NCI-H146 treated with DMSO at 0.1 percent for 48 hours (cell line): ENCODE measurements at regions not wholly inside any gene's neighbourhood (a gene's known extent, or its start where the extent isn't known, plus 50 kb on each side); places are given as distances from the start of the nearest gene placed in this dataset.
A peak's percentile ranks its signal among the peaks of the same experiment; 100 is the strongest.
"Not testable (repeated sequence)": the region's sequence is repeated elsewhere in the genome, so short reads cannot be mapped to it uniquely, and the experiment has no call there.

Experiments
- DNase-seq: peaks from one replicate; lab custom pipeline; 2025; ENCODE audit not compliant: unreplicated experiment; lab: John Stamatoyannopoulos, UW

DNA sequence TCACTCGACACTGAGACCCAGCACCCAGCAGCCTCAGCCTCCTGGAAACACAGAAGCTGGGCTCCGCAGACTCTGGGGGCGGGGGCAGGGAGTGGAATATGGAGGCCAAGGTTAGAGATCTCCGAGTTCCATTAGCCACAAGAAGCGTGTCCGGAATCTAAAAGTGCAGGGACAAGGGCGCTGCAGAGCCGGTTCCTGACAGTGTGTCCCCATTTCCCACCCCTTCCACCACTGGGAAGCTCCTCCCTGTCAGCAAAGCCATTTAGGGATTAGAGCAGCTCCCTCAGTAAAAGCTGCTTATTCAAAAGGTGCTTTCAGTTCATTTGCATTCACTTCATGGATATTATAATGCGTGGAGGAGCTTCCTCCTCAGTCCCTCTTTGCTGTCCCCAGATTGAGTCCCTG is 74.1 kb upstream of the HSPA9 start:
- DNase-seq, result no peak

DNA sequence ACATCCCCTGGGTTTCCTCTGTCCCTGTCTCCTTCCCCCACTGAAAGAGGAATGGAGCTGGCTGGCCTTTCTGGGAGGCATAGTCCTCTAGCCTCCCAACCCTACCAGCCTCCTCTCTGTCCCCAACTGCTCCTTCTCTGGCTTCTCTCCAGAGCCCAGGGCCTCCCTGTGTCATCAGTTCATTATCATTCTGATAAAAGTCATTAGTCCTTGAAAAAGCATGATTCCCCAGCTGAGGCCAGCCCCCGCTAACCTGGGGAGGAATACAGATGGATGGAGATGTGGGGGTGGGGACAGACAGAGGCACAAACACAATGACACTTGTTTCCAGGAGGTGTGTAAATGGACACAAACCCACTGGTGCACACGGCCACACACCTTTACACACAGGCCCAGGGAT is 73.6 kb upstream of the HSPA9 start:
- DNase-seq, result no peak

DNA sequence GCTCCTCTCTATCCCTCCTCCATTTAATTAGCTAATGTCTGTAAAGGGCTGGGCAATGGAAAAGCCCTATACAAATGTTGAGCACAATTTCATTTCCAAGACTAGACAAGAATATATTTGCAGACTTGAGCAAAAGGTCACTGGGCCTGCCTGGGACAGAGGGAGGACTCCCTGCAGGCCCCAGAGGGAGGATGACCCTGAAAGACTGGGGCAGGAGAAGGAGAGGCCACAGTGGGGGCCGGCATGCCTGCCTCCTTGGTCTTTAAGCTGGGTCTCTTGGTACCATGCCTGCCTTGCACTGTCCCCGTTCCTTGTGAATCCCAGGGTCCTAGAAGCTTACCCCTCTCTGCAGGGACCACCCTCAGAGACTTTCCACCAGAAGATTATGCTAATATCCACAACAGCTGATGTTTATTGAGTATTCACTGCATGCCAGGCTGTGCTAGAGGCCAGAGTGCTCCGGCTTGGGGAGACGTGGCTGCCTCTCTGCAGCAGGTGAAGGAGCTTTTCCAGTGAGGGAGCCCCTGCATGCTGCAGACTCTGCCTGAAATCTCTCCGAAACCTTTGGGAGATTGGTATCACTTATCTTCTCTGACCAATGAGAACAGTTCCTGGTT is 72.7 kb upstream of the HSPA9 start:
- no peak for DNase-seq

DNA sequence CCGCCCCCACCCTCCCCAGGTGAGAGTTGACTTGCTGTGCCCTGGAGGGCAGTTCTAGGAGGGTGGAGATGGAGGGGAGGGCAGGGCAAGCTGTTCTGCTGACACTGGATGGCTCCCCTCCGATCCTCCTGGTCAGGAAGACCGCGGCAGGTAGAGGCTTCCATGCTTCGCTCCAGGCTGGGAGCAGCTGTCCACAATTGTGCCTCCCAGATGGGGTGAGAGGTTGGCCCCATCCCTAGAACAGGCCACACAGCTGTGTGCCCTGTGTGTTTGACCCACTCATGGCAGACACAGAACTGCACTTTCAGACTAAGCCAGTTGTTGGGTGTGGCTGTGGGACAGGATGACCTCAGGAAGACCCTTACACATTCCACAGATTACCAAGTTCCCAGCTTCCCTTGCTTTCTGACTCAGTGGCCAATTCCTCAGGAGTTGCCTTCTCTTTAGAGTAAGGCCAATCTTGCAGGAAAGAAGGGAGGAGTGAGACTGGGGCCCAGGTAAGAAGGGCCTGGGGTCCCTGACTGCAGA is 72.1 kb upstream of the HSPA9 start:
- no peak for DNase-seq

DNA sequence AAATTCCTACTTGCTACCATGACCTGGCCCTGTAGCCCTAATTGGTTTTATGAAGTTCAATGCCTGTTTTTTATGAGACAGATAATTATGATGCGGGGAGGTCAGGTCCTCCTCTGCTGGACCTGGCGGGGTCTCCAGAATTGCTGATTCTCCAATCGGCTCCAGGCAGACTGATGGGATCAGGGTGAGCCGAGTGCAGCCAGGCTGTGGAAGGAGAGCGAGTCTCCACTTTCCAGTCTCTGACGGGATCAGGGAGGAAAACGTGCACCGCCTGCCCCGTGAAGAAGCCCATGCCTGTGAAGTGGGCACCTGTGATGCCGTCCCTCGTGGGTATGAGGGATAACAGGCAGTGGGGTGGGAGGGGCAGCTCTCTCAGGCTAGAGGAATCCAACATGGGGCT is 71.5 kb upstream of the HSPA9 start:
- DNase-seq, result no peak

DNA sequence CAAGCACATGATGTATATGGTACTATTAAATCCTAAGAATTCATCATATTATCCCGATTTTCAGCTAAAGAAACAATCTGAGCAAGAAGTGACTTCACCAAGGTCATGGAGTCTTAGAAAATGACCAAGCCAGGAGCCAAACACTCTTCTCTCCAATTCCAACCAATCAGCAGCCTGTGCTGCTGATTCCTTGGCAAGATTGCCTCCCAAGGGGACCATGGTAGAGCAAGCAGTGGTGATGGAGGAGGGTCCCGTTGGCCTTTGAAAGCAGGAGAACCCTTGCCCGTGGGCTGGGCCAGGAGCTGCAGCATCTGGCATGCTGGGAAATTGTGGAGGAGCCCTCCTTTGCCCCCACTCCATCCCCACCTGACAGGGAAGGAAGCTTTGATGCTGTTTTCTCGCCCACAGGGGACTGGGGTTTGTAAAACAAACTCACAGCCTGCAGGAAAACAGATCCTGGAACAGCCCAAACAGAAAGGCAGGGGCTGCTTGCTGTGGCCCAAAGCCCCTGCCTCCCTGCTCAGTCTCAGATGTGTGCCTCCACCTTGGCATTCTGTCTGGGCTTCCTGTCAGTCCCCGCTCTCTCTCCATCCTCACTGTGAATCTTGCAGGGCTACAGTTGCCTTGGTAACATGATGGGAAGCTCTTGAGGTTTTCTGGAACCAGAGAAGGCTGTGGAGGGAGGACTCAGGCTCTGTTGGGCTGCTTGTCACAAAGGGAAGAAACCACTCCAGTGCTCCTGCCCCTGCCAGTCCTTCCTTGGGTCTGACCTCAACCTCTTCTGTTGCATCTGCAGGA is 70.8 kb upstream of the HSPA9 start:
- no peak for DNase-seq

DNA sequence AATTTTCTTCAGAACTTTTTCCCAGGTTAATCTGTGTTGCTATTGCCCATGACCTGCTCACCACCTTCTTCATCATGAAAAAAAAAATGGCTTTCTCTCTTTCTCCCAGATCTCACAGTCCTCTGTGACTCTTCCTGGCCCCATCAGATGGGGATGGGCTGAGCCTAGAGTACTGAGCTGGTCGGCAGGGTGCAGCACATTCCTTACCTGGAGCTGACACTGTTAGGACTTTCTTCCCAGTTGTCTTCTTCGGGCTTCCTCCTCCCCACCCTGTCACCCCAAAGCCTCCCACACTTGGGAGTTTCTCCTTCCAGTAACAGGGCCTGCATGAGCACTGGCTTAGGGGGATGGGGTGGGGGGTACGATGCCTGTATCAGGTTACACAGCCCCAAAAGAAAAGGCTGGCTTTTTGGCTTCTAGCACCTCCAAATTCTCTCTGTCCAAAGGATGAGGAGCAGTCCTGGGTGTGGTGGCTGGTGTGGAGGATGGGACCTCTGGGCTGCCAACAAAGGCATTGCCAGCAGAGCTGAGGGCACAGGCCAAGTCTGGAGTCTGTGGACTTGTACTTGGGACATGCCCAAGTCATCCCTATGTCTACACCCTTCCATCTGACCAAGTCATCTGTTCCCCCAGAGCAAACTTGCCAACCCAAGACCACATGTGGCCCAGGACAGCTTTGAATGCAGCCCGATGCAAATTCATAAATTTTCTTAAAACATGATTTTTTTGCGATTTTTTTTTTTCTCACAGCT is 68.0 kb upstream of the HSPA9 start:
- DNase-seq, result no peak

DNA sequence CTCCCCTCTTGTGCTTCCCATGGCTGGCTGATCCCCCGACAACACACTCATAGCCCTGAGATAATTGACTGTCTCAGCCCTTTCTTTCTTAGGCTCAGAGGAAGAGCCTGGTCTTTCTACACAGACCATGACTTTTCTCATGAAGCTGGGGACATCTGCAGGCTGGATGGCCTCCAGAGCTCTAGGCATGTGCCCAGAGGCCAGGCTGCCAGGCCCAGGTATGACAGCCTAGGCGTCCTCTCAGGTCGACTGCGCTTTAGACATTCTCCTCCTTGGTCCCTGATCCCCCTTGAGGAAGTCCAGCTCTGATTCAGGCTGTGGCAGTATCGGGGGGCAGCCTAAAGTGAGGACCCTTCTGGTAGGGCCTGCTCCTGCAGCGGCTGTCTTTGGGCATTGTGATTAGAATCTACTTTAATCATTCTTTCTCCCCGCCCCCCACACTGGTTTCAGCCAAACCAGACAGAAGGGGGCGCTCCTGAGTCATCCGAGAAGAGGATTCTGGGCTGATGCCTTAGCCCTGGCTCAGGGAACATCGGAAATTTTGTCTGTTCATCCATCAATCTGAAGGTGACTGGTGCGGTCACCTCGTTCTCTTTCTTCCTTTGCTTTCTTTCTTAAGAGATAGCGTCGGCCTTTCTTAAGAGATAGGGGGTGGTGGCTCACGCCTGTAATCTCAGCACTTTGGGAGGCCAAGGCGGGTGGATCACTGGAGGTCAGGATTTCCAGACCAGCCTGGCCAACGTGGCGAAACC is 66.5 kb upstream of the HSPA9 start:
- DNase-seq, result no peak

DNA sequence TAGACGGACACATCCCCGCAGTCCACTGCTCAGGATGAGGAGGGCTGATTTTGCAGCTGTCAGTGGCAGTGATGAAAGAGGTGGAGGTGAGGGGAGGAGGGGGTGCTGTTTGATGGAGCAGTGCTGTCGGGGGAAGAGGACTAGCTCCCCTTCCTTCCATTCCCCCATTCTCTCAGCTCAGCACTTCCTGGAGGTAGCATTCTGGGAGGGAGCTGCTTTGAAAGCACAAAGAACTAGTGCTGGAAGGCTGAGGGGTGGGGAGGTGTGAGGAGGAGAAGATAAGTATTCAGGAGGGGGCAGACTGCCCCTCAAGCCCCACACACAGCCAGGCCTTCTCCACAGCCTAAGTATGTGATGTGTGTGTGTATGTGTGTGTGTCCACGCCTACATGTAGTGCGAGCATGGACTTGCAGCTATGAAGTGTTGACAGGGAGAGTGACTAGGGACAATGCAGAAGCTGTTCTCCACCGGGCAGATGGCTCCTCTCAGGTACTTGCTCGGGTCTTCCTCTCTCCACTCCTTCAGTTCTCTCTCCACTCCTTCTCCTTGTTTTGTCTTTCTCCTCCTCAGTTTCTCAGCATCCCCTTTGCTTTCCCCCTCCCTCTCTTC is 65.5 kb upstream of the HSPA9 start:
- no peak for DNase-seq

DNA sequence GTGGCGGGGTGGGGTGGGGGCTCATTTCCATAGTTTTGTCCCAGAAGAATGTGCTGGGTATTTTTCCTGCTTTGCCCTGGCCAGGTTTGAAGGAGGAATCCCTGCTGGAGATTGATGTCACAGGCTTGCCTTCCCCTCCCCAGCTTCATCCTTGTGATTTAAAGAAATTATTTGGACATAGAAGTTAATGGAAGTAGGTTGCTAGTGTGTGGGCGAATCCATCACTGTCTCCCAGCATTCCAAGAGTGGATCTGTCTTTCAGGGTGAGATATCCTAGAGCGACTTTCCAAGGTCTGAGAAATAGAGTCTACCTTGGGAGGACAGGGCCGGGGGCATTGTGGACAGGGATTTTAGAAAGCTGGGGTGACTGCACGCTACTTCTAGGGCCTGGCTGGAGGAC is 64.9 kb upstream of the HSPA9 start:
- no peak for DNase-seq

DNA sequence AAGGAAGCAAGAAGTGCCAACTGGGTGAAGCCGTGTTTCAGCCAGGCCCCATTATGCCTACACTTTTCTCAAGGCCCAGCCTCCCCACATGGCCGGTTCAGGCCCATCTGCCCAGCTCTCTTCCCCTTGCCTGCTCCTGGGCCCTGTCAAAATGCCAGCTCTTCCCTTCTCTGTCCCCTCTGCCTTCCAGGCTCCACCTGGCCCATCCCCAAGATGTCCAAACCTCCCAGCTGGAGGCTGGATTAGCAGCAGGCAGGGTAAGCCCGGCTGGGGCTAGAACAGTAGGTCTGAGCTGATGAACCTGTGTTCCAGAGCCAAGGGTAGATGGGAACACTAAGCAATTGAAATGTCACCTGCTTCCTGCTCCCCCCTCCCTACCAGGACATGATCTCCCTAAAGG is 64.1 kb upstream of the HSPA9 start:
- no peak for DNase-seq

DNA sequence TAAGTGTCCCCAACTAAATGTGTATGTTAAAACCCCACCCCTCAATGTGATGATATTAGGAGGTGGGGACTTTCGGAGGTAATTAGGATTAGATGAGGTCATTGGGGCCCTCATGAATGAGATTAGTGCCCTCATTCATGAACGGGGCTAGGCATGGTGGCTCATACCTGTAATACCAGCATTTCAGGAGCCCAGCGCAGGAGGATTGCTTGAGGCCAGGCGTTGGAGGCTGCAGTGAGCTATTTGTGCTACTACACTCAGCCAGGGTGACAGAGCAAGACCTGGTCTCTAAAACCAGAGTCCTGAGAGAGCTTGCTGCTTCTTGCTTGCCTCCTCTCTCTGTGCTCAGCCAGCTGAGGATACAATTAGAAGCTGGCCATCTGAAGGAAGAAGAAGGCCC is 62.1 kb upstream of the HSPA9 start:
- DNase-seq, result no peak

DNA sequence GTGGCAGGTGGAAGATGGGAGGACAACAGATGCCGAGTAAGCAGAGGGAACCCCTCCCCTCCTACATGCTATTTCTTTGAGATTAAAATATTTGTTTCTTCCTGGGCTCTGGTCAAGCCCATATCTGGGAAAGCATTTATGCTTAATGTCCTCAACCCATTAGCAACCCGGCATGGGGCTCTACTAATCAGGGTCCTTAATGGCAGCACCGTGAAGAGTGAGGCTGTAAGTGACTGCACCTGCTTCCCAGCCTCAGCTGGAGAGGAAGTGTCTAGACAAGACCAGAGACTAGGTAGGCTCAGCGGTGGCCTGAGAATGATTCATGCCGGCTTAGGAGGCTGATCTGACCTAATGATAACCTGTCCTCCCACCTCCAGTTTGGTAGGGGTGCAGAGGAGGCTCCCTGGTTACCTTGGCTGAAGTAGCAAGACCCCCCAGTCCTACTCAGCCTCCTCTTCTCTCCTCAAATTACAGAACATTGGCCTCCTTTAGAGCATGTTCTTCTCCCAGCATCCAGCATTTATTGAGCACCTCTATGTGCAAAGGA is 61.3 kb upstream of the HSPA9 start:
- peak; percentile 74 for DNase-seq

DNA sequence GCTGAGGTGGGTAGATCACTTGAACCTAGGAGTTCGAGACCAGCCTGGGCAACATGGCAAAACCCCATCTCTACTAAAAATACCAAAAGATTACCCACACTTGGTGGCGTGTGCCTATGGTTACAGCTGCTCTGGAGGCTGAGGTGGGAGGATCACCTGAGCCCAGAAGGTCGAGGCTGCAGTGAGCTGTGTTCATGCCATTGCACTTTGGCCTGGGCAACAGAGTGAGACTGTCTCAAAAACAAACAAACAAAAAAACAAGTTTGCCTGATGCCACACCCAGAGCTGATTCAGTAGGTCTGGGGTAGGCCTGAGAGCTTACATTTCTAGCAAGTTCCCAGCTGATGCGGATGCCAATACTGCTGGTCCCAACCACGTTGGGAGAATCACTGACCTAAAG is 60.5 kb upstream of the HSPA9 start:
- no peak for DNase-seq

DNA sequence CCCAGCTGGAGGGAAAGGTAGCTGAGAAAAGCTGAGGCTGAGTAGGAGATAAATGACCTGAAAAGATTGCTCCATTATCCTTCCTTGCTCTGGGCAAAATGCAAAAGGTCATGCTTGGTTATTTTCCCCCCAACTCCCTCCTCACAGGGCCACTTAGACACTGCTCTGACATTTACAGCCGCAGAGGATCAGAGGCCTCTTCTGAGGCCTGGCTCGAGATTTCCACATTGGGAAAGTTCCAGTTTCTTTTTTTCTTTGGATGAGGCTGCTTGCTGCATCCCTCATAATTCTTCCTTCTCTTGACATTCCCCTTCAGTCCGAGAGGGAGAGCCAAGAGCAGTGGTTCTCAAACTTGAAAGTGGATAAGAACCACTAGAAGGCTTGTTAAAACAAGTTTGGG is 60.1 kb upstream of the HSPA9 start:
- DNase-seq, result no peak

DNA sequence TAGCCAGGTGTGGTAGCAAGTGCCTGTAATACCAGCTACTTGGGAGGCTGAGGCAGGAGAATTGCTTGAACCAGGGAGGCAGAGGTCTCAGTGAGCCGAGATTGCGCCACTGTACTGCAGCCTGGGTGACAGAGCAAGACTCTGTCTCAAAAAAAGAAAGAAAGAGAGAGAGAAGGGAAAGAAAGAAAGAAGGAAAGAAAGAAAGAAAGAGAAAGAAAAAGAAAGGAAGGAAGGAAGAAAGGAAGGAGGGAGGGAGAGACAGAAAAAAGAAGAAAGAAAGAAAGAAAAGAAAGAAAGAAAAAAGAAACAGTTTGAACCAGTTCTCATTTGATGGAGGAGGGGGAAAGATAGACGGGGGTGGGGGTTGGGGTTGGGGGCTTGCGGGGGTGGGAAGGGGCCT is 59.6 kb upstream of the HSPA9 start:
- not testable (repeated sequence) for DNase-seq

DNA sequence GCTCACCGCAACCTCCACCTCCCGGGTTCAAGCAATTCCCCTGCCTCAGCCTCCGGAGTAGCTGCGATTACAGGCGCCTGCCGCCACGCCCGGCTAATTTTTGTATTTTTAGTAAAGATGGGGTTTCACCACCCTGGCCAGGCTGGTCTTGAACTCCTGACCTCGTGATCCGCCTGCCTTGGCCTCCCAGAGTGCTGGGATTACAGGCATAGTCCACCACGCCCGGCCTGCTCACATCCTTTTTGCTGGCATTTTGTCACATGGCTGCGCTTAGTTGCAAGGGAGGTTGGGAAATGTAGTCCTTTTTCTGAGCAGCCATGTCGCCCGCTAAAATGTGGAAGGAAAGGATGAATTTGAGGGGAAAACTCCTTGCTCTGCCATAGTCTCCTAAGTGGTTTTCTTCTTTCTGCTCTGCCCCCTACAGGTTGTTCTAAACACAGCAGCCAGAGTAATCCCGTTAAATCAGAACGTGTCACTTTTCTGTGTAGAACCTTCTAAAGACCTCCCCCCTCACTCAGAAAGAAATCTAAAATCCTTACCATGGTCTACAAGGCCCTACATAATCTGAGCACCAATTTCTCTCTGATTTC is 57.8 kb upstream of the HSPA9 start:
- no peak for DNase-seq

DNA sequence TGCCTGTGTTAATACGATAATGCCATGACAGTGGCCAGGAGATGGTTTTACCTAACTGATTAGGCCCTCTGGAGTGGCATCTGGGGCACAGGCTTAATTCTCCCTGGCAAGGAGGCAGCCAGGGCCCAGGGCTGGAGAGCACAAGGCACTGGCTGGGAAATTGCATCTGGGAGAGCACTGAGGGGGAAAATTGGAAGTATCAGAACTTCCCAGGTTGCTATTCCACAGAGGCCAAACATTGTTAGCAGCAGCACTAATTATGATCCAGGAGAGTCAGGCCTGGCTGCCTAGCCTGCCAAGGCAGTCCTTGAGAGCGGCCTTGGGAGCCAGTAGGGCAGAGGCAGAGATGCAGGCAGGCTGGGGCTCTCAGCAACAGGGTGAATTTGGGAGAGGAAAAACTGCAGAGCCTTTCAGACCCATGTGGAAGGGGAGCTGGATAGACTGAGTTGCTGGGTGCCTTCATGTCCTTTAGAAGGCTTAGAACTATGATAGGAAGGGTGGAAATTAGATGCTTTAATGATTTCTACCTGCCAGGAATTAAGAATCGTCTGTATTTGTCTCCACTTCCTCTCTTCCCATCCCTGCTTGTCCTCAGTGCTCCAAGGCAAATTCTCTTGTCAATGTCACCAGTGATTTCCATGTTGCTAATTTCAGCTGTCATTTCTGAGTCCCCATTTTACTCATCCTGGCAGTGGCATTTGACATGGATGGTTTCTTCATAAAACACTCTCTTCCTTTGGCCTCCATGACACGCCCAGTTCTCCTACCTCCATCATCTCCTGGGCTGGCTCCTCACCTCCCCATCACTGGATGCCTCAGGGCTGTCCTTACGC is 56.1 kb upstream of the HSPA9 start:
- DNase-seq, result no peak

DNA sequence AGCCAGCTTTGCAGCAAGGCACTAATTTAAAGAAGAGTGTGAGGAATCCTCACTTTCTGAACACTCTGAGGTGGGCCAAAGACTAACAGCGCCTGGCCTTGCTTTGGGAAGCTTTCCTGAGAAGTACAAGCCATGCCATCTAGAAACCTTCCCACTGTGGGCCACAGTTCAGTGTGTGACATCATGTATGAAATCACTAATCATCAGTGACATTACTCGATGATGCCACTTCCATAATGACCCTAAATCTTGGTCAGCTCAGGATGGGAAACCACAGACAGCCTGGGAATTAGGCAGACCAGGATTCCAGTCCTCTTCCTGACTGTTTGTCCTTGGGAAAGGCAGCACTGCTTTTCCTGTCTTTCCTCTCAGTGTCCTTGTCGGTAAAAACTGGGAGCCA is 54.2 kb upstream of the HSPA9 start:
- no peak for DNase-seq
